Coronary artery (tissue), 2 donors: ENCODE measurements at regions not wholly inside any gene's neighbourhood (a gene's known extent, or its start where the extent isn't known, plus 50 kb on each side); places are given as distances from the start of the nearest gene placed in this dataset.

Experiments
- DNase-seq: peaks from one replicate; pipeline ENCODE4 v3.0.0-alpha.2; 2017; ENCODE audit warnings: low spot score
- H3K27ac ChIP-seq, 2 donors: fragments of 200-600 bp; sonication (generic); one replicate each; pipeline ENCODE4 v1.5.1; 2016 to 2019
- H3K4me3 ChIP-seq: fragments of 200-600 bp; sonication (generic); 2 replicates; pipeline ENCODE4 v1.5.1; 2016; ENCODE audit warnings: mild to moderate bottlenecking, moderate library complexity
- TF ChIP-seq, protein P1 (sequence below): fragments of 200-600 bp; sonication (generic); IDR thresholded peaks from one replicate; pipeline ENCODE4 v1.5.1; 2019; ENCODE audit warnings: antibody characterized with exemption

DNA sequence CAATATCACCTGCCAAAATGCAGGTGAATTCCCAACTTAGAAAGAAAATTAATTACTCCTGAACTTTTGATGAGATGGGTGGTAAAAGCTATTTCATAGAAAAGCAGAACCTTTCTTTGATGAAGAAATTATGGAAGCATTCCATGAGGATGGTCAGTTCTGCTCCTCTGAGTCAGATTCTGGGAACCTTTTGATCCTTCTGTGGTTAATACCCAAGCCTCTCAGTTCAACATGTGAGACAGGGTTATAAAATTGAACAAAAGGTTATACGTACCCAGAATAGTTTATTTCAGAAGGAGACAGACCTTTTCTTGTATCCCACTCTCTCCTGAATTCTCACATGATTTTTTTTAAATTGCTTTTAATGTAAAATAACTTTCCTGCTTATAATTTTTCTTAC is 767.6 kb upstream of the ADAMTS16 start:
- TF ChIP-seq, protein P1, sequence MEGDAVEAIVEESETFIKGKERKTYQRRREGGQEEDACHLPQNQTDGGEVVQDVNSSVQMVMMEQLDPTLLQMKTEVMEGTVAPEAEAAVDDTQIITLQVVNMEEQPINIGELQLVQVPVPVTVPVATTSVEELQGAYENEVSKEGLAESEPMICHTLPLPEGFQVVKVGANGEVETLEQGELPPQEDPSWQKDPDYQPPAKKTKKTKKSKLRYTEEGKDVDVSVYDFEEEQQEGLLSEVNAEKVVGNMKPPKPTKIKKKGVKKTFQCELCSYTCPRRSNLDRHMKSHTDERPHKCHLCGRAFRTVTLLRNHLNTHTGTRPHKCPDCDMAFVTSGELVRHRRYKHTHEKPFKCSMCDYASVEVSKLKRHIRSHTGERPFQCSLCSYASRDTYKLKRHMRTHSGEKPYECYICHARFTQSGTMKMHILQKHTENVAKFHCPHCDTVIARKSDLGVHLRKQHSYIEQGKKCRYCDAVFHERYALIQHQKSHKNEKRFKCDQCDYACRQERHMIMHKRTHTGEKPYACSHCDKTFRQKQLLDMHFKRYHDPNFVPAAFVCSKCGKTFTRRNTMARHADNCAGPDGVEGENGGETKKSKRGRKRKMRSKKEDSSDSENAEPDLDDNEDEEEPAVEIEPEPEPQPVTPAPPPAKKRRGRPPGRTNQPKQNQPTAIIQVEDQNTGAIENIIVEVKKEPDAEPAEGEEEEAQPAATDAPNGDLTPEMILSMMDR = no peak
- Histone ChIP-seq H3K4me3 (no peak overlapping the region), H3K27ac (no peak overlapping the region)
- DNase-seq = no peak

DNA sequence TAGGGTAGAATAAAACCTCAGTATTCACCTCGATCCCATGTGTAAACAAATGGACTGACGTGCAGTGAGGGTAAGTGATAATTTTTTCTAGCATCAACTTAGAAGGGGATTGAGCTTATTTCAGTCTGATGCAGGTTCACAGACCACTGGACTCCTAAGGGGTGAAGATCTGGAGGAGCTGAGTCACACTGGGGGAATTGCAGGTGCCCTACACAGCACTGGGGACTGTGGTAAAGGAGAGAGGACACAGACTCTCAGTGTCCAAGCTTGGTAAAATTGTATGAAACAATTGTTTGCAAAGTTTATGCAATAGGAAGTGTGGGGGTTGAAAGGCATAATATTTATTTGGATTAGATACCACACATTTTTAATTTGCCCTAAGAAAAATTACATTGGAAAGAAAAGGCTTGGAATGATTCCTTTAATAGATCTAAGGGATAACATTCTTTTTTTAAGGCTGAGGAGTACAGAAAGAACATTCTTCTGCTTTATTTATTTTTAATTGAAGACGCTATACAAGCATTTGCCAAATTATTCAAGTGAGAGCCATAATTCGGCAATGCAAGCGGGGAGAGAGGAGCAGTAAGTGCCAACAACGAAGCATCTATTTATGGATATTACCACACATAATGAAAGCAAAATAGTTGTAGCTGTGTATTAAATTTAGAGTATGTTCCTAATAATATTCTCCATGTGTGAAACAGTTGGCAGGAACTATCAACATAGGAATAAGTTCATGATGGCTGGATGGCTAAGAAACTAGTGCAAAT is 766.9 kb upstream of the ADAMTS16 start:
- TF ChIP-seq, protein P1 = no peak
- no peak for DNase-seq
- Histone ChIP-seq H3K4me3 (no peak overlapping the region), H3K27ac (no peak overlapping the region)

DNA sequence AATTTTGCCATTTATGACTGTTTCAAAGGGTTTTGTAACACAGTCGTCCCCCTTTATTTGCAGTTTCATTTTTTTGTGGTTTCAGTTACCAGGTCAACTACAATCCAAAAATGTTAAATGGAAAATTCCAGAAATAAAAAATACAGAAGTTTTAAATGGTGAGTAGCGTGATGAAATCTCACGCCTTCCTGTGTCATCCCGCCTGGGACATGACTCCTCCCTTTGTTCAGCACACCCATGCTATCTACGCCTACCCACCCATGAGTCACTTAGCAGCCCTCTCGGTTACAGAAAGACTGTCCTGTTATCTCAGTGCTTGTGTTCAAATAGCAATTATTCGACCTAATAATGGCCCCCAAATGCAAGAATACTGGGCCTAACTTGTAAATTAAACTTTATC is 765.3 kb upstream of the ADAMTS16 start:
- Histone ChIP-seq H3K4me3 (no peak overlapping the region), H3K27ac (no peak overlapping the region)
- TF ChIP-seq, protein P1 = no peak
- DNase-seq = no peak

DNA sequence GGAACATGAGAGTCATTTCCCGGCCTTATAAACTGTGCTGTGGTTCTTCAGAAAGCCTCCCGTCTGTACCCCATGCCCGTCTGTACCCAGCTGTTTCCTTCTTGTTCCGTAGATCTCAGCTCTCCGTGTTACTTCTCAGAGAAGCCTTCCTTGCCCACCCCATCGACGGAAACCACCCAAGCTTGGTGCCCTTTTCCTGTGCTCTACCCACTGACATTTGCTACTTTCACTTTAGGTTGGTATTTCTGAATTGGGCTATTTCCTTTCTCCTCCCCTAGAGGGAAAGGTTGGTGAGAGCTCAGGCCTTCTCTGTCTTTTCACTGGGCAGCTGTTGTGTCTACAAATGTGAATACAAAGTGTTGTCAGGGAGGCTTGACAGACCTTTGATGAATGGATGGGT is 764.5 kb upstream of the ADAMTS16 start:
- Histone ChIP-seq H3K27ac (no peak overlapping the region), H3K4me3 (no peak overlapping the region)
- no peak for DNase-seq
- TF ChIP-seq, protein P1 = no peak

DNA sequence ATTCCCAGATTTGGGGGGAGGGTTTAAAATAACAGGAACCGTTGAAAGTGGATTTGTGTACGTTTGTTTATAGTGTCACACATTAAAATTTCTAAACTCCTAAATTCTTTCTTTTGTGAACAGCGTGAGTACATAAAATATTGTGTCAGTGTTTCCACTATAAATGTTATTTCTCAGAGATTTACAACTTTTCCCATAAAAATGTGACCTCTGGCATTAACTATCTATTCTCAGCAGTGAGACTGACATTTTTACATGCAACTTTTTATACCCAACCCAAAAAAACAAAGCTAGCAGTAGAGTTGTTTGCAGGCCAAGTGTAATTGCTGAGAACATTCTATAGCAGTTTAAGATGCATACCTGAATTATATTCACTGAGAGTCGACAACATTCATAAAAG is 757.0 kb upstream of the ADAMTS16 start:
- Histone ChIP-seq H3K4me3 (no peak overlapping the region), H3K27ac (no peak overlapping the region)
- DNase-seq = no peak
- TF ChIP-seq, protein P1 = no peak

DNA sequence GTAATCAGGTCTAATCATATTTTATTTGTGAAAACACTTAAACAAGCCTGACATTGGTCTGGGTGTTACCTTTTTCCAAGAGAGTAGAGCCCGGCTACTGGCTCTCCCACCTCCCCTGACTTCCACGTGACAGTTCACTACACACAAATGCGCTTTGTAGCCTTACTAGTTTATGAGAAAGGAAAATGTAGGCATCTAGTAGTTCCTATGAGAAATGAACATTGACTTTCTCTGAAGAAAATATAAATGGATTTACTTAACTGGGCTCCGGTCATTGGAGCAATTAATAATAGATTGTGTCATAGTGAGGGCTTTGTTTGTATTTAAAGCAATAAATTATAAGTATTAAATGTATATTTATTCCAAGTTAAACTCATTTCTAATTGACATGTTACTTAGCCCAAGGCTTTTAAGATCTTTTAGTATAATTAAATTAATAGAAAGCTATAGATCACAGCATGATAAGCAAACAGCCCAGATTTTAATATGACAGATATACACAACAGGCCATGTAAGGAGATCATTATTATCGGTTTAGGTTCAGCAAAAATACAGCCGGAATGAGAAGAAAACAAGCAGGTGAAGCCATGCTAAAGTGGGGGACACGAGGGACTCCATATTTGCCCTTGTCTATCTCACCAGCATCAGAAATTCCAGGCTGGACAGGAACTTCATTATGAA is 756.5 kb upstream of the ADAMTS16 start:
- TF ChIP-seq, protein P1 = no peak
- DNase-seq = no peak
- H3K27ac ChIP-seq = no peak overlapping the region
- no peak overlapping the region for H3K4me3 ChIP-seq

DNA sequence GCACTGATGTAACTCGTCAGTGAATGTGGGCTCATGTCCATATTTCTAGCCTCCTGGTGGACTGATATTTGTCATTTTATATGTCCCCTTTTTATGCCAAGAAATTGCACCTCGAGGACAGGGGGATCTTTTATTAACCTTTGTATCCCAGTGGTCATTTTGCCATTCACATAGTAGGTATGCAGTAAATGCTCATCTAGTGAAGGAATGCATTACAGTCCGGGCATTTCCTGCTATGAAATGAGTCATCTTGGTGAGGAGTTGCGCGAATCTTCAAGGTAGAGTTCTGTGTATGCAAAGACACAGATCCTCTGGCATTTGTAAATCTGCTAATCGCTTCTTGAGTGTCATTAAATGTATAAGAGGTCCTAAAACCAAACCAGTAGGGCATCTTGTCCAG is 755.5 kb upstream of the ADAMTS16 start:
- no peak for DNase-seq
- TF ChIP-seq, protein P1 = no peak
- Histone ChIP-seq H3K4me3 (no peak overlapping the region), H3K27ac (no peak overlapping the region)
